ENCODE measurements at regions not wholly inside any gene's neighbourhood (a gene's known extent, or its start where the extent isn't known, plus 50 kb on each side); places are given as distances from the start of the nearest gene placed in this dataset.

GRCh38 chr17:34832376-34832775 is 128.9 kb downstream of the CCT6B start:
- intact Hi-C loops (cut with DNase I), result no loop called here
- ATAC-seq (no peak), DNase-seq (ENCODE audit: low spot score) (no peak)

DNA sequence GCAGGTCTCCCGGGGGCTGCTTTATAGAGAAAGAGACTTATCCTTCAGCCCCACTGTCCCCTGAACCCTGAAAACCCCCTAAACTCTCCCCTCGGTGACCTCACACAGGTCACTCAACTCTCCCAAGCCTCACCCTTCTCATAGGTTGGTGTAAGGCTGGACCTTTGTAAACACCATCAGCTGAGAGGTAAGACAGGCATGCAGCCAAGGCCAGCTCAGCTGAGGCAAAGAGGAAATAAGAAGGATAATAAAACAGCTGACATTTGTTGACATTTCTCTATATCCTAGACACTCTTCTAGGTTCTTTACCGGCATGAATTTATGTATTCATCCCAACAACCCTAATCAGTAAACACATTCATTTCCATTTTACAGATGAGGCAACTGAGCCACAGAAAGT is 134.3 kb downstream of the CCT6B start:
- intact Hi-C loops (cut with DNase I), result no loop called here
- no peak for DNase-seq (ENCODE audit: low spot score)

DNA sequence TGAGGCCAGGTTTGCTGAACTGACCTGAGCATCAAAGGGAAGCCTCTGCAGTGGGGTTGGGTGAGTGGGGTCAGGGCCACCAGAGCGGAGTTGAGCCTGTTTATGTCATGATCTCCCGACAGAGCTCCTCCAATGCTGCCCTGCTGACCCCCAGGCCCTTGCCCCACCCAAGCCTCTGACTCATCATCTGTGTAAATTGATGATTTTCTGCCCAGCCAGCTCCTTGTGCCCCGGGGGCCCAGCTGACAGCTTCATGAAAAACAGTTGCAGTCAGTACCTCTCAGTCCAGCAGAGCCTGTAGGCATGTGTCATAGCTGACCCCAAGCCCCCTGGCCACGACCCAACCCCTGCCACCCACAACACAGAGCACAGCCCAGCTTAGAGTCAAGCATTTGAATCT is 134.9 kb downstream of the CCT6B start:
- no peak for ATAC-seq
- intact Hi-C loops (cut with DNase I), result no loop called here
- no peak for DNase-seq (ENCODE audit: low spot score)

More for the DNA sequence above, 134.3 kb downstream of the CCT6B start:
- ATAC-seq, result no peak

DNA sequence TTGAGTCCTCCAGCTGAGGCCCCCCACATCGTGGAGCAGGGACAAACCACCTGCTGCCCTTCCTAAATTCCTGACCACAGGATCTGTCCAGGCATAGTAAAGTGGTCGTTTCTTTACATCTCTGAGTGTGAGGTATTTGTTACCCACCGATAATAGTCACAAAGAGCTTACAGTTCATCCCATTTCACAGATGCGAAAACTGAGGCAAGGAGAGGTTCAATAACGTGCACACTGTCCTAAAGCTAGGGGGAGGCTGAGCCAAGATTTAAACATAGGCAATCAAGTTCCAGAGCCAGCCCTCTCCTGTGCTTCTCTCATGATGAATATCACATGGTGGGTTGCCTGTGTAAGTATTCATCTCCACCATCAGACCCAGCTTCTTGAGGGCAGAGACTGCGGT is 135.4 kb downstream of the CCT6B start:
- DNase-seq (ENCODE audit: low spot score) (no peak), ATAC-seq (no peak)
- intact Hi-C loops (cut with DNase I), result no loop called here

GRCh38 chr17:34825102-34825501 is 136.2 kb downstream of the CCT6B start:
- no peak for ATAC-seq
- intact Hi-C loops (cut with DNase I), result no loop called here
- no peak for DNase-seq (ENCODE audit: low spot score)

DNA sequence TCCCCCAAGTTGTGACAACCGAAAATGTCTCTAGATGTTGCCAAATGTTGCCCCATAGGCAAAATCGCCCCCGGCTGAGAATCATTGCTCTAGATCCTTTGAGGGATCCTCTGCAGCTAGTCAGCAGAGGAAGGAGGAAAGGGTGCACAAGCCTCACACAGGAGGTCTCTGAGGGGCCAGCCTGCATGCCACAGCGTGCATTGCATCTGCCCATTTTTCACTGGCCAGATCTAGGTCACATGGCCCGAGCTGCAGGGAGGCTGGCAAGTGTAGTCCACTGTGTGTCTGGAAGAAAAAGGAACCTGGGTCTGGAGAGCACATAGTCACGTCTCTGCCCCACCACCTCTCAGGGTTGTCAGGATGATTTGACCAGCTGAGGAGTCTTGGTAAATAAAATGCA is 138.2 kb downstream of the CCT6B start:
- intact Hi-C loops (cut with DNase I), result no loop called here

DNA sequence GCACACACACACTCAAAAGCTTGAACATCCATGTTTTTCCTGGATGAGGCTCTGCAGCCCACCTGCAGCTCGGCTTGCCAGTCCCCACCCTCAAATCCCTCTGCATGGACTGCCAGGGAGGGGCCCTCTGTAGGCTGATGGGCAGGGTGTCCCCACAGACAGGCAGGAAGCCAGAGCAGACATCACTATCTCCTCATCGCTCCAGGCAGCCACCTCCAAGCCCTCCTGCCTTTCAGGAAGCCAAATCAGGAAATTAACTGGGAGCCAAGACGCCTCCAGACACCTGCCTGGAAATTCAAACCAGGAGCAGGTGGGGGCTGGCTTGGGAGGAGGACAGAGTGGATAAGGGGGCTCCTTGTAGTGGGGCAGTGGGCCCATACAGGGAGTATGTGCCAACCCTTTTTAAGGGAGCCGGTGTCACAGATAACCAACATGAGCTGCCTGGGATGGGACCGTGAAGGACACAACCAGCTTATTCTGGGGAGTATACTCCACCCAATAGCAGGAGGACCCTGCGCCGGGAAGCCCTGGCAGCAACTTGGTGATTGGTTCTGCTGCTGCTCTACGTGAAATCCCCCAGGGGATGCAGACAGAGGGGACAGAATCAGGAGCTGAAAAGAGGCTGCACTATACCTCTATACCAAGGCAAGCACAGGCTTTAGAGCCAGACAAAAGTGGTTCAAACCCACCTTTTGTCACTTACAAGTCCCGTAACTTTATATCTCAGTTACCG is 139.1 kb downstream of the CCT6B start:
- DNase-seq (ENCODE audit: low spot score) (no peak), ATAC-seq (no peak)
- intact Hi-C loops (cut with DNase I), result no loop called here

More for the DNA sequence above, 138.2 kb downstream of the CCT6B start:
- ATAC-seq (no peak), DNase-seq (ENCODE audit: low spot score) (no peak)

GRCh38 chr17:34820922-34821321 is 140.3 kb downstream of the CCT6B start:
- intact Hi-C loops (cut with DNase I), result no loop called here
- no peak for ATAC-seq
- DNase-seq (ENCODE audit: low spot score), result no peak

GRCh38 chr17:34820248-34820801 is 140.9 kb downstream of the CCT6B start:
- intact Hi-C loops (cut with DNase I), result no loop called here
- no peak for ATAC-seq
- no peak for DNase-seq (ENCODE audit: low spot score)

DNA sequence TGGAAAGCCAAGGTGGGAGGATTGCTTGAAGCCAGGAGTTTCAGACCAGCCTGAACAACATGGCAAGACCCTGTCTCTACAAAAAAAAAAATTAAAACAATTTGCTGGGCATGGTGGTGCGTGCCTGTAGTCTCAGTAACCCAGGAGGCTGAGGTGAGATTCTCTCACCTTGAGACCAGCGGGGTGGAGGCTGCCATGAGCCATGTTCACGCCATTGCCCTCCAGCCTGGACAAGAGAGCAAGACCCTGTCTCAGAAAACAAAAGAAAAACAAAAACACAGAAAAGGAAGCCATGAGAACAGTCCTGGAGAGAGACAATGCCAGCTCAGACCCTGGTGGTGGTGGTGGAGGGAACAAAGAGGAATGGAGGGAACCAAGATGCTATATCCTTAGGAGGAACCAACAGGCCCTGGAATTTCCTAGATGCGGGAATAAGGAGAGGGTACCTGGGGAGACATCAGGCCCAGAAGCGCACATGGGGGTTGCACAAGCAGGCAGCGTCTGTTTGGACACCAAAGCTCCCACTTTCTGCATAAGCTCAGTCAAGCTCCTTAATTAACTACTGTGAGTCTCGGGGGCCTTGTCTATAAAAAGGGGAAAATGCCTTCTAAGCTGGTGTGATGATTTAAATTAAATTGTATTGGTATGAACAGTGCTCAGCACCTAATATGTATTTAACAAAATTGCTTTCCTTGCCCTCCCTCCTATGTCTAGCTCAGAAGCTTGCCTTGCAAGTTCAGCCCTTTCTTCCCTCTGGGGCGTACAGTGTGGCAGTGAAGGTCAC is 143.8 kb downstream of the CCT6B start:
- intact Hi-C loops (cut with DNase I), result no loop called here

GRCh38 chr17:34816848-34817247 is 144.4 kb downstream of the CCT6B start:
- DNase-seq (ENCODE audit: low spot score), result no peak
- intact Hi-C loops (cut with DNase I), result no loop called here
- ATAC-seq, result no peak

More for the DNA sequence above, 143.8 kb downstream of the CCT6B start:
- no peak for DNase-seq (ENCODE audit: low spot score)
- no peak for ATAC-seq

DNA sequence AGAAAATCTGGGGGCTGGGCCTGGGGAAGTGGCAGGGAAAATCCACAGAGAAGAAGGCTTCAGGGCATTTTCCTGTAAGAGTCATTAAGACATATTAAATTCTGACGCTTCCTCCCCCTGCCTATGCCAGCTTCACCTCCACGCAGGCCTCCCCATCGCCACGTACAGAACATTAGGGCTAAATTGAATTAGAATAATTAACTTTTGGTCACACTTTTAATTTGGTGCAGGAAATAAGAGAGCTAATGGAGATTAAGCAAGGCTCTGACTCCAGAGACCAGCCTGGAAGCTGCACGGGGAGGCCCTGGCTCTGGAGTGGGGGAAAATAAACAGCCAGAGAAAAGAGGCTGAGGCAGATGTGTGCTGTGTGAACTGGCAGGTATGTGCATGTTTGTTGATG is 148.0 kb downstream of the CCT6B start:
- no peak for ATAC-seq
- no peak for DNase-seq (ENCODE audit: low spot score)
- intact Hi-C loops (cut with DNase I), result no loop called here

- ATAC-seq (no peak), DNase-seq (ENCODE audit: low spot score) (no peak)
- intact Hi-C loops (cut with DNase I), result no loop called here
Observed at GRCh38 chr17:34811561-34811960, 149.7 kb downstream of the CCT6B start.

- DNase-seq (ENCODE audit: low spot score) (no peak), ATAC-seq (no peak)
- intact Hi-C loops (cut with DNase I), result no loop called here
Observed at GRCh38 chr17:34800661-34801060, 160.6 kb downstream of the CCT6B start.

GRCh38 chr17:34799751-34800150 is 161.5 kb downstream of the CCT6B start:
- ATAC-seq, result no peak
- intact Hi-C loops (cut with DNase I), result no loop called here
- no peak for DNase-seq (ENCODE audit: low spot score)

DNA sequence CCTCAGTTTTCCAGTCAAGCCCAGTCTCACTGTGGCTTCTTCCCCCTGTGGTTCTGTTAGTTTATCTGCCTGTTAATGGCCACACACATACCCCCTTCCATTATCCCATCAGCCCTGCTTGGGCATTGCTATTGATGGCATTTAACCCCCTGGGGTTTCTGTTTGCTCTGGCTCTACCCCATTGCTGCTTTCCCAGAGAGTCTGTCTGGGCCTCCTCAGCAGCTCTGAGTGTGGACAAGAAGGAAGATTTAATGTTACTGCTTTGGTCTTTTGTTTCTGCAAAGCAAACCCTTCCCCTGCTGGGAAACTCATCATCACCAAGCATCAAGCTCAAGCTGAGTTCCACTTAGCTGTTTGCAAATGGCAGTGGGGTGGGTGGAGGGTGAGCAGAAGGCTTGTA is 162.7 kb downstream of the CCT6B start:
- intact Hi-C loops (cut with DNase I), result no loop called here
- ATAC-seq (no peak), DNase-seq (ENCODE audit: low spot score) (no peak)

DNA sequence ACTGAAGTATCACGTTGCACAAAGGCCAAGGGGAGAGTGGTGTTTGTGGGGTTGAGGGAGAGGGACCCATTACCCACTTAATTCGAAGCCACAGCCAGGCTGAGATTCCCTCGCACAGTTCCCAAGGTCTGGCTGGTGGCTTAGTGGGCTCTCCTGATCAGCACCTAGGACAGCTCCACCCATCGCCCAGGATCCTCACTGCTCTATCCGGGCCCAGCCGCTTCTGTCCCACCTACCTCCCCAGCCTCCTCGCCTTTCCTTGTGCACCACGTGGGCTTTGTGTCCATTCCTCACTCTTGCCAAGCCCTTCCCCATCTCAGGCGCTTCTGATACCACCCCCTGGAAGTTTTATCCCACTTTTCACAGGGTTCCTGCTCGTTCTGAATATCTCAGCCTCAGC is 163.5 kb downstream of the CCT6B start:
- ATAC-seq (no peak), DNase-seq (ENCODE audit: low spot score) (no peak)
- intact Hi-C loops (cut with DNase I), result no loop called here

GRCh38 chr17:34793231-34793908 is 167.9 kb downstream of the CCT6B start:
- ATAC-seq, result no peak
- no peak for DNase-seq (ENCODE audit: low spot score)
- intact Hi-C loops (cut with DNase I), result no loop called here

GRCh38 chr17:34788696-34789095 is 172.6 kb downstream of the CCT6B start:
- ATAC-seq (no peak), DNase-seq (ENCODE audit: low spot score) (no peak)
- intact Hi-C loops (cut with DNase I), result no loop called here

DNA sequence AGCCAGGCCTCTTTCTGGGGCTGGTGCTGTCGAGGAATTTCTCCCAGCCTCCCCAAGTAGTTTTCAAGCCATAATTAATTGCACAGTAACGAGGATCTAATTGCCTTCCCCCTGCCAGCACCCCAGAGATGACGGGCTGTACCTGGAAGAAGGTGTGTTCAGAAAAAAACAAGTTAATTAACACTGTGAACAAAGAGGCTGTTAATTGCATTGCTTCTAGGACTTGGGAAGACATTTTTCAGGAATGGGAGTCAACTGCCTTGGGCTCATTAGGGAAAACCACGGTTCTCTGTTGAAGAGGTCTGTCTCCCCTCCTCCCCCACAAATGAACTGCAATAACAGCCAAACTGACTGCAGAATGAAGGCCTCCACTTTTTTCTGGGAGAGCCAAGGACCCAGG is 176.7 kb downstream of the CCT6B start:
- ATAC-seq, result no peak
- intact Hi-C loops (cut with DNase I), result no loop called here
- DNase-seq (ENCODE audit: low spot score), result no peak
